ENCODE measurements at regions not wholly inside any gene's neighbourhood (a gene's known extent, or its start where the extent isn't known, plus 50 kb on each side); places are given as distances from the start of the nearest gene placed in this dataset.
"Not testable (repeated sequence)": the region's sequence is repeated elsewhere in the genome, so short reads cannot be mapped to it uniquely, and the experiment has no call there.

GRCh38 chr5:92852219-92852618, 728.8 kb downstream of the NR2F1-AS1 start:
- no peak for DNase-seq

DNA sequence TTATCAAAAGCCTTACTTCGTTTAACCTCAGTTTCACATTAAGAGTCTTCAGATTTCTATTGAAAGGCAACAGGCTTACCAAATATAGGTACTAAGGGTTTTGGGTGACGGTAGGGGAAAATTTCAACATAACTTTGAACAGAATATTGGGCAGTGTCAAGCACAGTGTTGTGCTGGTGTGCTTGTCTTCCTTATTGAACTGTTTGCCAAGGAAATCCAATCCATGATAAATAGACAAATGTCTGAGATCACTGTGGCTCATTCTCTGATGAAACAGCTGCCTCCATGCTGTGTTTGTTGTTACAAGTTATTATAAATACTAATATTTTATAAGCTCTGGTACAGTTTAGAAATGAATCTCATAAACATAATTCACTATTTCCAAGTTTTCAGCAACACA, 730.1 kb downstream of the NR2F1-AS1 start:
- DNase-seq = no peak

GRCh38 chr5:92849756-92850155, 731.3 kb downstream of the NR2F1-AS1 start:
- DNase-seq = no peak

GRCh38 chr5:92841604-92842155, 739.3 kb downstream of the NR2F1-AS1 start:
- no peak for DNase-seq

DNA sequence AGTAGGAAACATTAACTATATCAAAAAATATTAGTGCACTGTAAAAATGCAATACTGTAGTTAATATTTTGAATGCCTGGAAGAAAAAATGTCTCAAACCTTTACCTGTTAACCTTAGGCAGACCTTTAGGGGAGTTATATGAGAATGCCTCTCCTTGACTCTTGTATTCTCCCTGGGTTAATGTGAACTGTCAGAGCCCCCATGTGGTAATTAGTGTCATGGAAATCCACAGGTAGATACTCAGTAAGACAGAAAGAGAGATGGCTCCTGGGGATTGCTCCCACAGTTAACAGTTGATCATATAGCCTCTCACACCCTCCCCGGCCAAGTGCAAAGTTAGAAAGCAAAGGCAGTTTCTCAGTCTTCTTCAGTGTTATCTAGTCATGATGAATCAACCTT, 742.8 kb downstream of the NR2F1-AS1 start:
- DNase-seq = no peak

GRCh38 chr5:92836855-92837755, 743.9 kb downstream of the NR2F1-AS1 start:
- no peak for DNase-seq

GRCh38 chr5:92835712-92836111, 745.3 kb downstream of the NR2F1-AS1 start:
- no peak for DNase-seq

GRCh38 chr5:92823551-92823950, 757.5 kb downstream of the NR2F1-AS1 start:
- DNase-seq = not testable (repeated sequence)

- no peak for DNase-seq
These were observed 758.8 kb downstream of the NR2F1-AS1 start for GRCh38 chr5:92822183-92822582.

- no peak for DNase-seq
These were observed 771.1 kb downstream of the NR2F1-AS1 start for GRCh38 chr5:92809855-92810465.

GRCh38 chr5:92808474-92808873, 772.5 kb downstream of the NR2F1-AS1 start:
- DNase-seq = no peak

- DNase-seq = no peak
These were observed 773.9 kb downstream of the NR2F1-AS1 start for GRCh38 chr5:92807085-92807484.

- no peak for DNase-seq
These were observed 775.6 kb downstream of the NR2F1-AS1 start for GRCh38 chr5:92805446-92805845.

DNA sequence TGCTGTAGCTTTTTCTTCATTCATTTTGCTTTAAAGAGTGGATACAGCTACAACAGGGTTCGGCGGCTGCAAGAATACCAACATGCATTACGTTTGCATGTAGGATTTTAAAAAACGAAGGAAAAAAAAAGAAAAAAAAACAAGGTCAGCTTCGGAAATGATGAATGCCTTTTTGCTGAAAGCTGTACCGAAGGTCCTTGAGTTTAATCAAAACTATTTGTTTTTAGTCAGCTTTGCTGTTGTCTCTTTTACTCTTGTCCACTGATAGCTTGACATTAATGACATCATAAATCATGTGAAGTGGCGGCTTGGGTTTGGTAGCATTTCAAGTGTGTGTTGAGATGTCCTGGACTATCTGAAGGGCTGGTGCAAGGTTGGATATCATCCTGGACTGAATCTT, 779.1 kb downstream of the NR2F1-AS1 start:
- no peak for DNase-seq

GRCh38 chr5:92800365-92800764, 780.7 kb downstream of the NR2F1-AS1 start:
- DNase-seq = peak; percentile 34

GRCh38 chr5:92795633-92796032, 785.4 kb downstream of the NR2F1-AS1 start:
- DNase-seq = no peak

DNA sequence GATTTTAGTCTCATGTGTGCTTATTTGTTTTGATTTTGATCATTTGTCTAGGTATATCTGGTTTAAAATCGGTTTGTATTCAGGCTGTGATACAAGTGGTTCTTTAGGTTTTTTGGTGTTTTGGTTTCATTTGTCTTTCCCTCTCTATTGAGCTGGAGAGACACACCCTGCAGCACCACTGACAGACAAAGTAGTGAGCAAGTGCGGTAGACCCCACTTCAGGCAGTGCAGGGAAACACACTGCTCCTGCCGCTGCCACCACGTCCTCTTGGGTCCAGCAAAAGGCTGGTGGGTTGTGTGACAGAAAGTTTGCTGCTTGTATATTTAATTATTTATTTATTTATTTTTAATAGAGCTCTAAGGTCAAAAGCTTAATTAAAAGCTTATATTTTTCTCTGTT, 801.0 kb downstream of the NR2F1-AS1 start:
- no peak for DNase-seq

DNA sequence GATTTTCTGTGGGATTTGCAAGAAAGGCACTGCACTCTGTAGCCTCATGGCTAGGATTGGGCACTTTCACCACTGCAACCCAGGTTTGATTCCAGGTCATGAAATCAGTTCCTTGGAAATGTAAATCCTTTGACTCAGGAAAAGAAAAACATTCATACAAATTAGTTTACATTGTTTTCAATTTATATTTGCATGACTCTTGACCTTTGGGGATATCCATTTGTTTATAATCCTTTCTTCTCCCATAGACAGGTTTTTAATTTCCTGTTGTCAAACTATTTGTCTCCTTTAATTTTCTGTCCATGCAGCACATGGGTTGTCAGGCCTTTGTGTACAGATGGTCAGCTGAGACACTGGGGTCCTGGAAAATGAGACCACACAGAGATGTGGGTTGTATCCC, 801.5 kb downstream of the NR2F1-AS1 start:
- DNase-seq = no peak

GRCh38 chr5:92778261-92778660, 802.8 kb downstream of the NR2F1-AS1 start:
- no peak for DNase-seq

DNA sequence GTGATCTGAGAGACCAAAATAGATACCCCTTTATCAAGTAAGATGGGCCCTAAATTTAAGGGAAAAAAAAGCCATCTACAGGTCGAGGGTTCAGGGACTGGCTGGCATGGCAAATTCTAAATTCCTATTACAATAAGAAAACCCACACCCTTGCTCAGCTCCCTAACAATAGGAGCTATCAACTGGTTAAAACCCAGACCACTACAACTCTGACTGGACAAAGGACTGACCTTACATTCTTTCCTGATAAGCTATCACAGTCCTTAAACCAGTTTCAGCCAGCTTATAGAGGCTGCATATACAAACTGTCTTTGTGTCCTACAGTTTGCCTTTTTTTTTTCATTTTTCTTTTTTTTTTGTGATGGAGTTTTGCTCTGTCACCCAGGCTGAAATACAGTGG, 803.6 kb downstream of the NR2F1-AS1 start:
- no peak for DNase-seq

DNA sequence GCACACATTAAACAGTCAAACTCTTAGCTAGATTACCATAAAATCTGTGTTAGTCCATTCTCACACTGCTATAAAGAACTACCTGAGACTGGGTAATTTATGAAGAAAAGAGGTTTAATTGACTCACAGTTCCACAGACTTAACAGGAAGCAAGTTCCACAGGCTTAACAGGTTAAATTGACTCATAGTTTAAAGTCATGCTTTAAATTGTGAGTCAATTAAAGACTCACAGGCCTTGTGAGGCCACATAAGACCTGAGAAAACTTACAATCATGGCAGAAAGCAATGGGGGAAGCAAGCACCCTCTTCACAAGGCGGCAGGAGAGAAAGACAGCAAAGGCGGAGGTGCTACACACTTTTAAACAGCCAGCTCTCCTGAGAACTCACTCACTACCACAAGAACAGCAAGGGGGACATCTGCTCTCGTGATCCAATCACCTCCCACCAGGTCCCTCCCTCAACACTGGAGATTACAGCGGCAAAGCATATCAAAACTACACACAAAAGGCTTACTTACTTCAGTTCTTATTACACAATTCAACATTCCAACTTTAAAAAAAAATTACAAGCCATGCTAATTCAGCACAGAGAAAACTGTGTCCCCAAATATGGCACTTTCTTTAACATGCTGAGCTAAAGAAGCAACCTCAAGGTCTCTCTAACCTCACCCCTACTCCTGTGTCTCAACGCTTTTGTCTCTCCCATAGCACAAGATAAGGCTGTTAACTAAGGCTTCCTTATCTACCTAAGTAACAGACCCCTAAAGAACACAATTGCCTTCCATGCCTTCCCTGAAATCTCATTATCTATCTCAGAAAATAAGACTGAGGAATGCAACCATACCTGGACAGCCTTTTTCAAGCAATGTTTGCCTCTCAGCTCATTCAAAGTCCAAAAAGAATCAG, 805.1 kb downstream of the NR2F1-AS1 start:
- no peak for DNase-seq

DNA sequence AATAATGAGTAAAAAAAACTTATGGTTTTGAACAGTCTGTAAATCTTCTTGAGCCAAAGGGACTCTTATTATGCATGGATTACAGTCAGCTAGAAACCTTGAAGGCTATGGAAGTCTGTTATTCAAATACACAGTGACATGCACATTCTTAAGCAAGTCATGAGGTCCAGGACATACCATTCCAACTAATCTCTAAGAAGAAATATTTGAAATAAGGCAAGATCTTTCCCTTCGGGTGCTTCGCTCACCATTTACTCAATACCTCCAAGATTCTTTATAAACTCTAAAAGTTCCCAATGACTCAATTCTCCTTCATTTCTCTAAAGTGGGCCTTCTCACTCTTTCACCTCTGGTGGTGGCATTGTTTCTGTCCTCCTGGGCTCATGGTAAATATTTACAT, 811.0 kb downstream of the NR2F1-AS1 start:
- no peak for DNase-seq

GRCh38 chr5:92761585-92761984, 819.4 kb downstream of the NR2F1-AS1 start:
- no peak for DNase-seq
